ENCODE measurements at regions not wholly inside any gene's neighbourhood (a gene's known extent, or its start where the extent isn't known, plus 50 kb on each side); places are given as distances from the start of the nearest gene placed in this dataset.

DNA sequence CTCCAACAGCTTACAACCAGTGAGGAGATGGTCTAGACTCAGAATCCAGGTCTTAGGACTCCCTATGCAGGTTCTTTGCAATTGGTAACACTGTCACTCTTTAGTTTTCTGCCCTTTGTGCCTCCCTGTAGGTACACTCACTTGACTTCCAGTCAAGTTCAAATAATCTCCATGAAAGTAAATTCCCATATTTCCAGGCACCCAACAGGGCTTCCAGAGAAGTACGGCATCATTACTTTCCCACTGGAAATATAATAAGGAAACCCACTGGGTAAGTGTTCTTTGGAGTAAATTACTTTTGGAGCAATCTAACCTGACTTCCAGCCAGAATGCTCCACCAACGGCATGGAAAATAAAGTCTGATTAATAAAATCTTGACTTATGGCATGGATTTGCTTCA lies 338.9 kb downstream of the HNRNPD start:
- TF ChIP-seq, protein P1, sequence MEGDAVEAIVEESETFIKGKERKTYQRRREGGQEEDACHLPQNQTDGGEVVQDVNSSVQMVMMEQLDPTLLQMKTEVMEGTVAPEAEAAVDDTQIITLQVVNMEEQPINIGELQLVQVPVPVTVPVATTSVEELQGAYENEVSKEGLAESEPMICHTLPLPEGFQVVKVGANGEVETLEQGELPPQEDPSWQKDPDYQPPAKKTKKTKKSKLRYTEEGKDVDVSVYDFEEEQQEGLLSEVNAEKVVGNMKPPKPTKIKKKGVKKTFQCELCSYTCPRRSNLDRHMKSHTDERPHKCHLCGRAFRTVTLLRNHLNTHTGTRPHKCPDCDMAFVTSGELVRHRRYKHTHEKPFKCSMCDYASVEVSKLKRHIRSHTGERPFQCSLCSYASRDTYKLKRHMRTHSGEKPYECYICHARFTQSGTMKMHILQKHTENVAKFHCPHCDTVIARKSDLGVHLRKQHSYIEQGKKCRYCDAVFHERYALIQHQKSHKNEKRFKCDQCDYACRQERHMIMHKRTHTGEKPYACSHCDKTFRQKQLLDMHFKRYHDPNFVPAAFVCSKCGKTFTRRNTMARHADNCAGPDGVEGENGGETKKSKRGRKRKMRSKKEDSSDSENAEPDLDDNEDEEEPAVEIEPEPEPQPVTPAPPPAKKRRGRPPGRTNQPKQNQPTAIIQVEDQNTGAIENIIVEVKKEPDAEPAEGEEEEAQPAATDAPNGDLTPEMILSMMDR (conservative IDR thresholded peaks at IDR 0.05 in 1 of 2, IDR thresholded peaks at IDR 0.05 in 1 of 2; ENCODE audit: low read depth in 1 of 2, low read length in 2 of 2), result no peak
- TF ChIP-seq EZH2 (IDR thresholded peaks at IDR 0.05; ENCODE audit: low read length, missing control alignments), result no peak
